DND-41 (cell line): ENCODE measurements at regions not wholly inside any gene's neighbourhood (a gene's known extent, or its start where the extent isn't known, plus 50 kb on each side); places are given as distances from the start of the nearest gene placed in this dataset.

Experiments
- ATAC-seq: fragments of 200-7000 bp; cut with Tn5 transposase; 3 replicates; pipeline ENCODE4 v1.9.1; 2021; ENCODE audit warnings: low read depth; ENCODE audit not compliant: insufficient read depth
- DNase-seq: peaks from one replicate; pipeline ENCODE4 v3.0.0-alpha.2; 2020
- H2AFZ ChIP-seq: 2 replicates; pipeline ENCODE4 v1.6.0; 2012; ENCODE audit warnings: low read depth, low read length
- H3K27ac ChIP-seq: 2 replicates; pipeline ENCODE4 v1.5.1; 2012; ENCODE audit warnings: low read length, inconsistent platforms
- H3K27me3 ChIP-seq: fragments of 200-600 bp; sonication (generic); 2 replicates; pipeline ENCODE4 v1.6.0; 2012; ENCODE audit warnings: low read length, mild to moderate bottlenecking, inconsistent platforms; ENCODE audit not compliant: insufficient read depth, poor library complexity
- H3K36me3 ChIP-seq: 2 replicates; pipeline ENCODE4 v1.5.1; 2012; ENCODE audit warnings: low read length, inconsistent platforms; ENCODE audit not compliant: insufficient read depth
- H3K4me1 ChIP-seq: 2 replicates; pipeline ENCODE4 v1.5.1; 2012; ENCODE audit warnings: mild to moderate bottlenecking, low read length; ENCODE audit not compliant: insufficient read depth
- H3K4me2 ChIP-seq: 2 replicates; pipeline ENCODE4 v1.6.0; 2012; ENCODE audit warnings: mild to moderate bottlenecking, moderate library complexity, low read length, inconsistent platforms; ENCODE audit not compliant: insufficient read depth
- H3K4me3 ChIP-seq, 2 experiments: fragments of 200-600 bp in 1 of 2; shearing (Covaris generic) in 1 of 2; 2 replicates each; pipeline ENCODE4 v1.5.1; 2012 to 2016; ENCODE audit warnings: inconsistent platforms in 2 of 2, low read length in 2 of 2, mild to moderate bottlenecking in 2 of 2, low read depth in 1 of 2, moderate library complexity in 1 of 2
- H3K79me2 ChIP-seq: 2 replicates; pipeline ENCODE4 v1.6.0; 2012; ENCODE audit warnings: low read length, inconsistent platforms; ENCODE audit not compliant: insufficient read depth
- H3K9ac ChIP-seq: 2 replicates; pipeline ENCODE4 v1.6.0; 2012; ENCODE audit warnings: low read depth, mild to moderate bottlenecking, inconsistent platforms, low read length, moderate library complexity
- H3K9me3 ChIP-seq: 2 replicates; pipeline ENCODE4 v1.5.1; 2012; ENCODE audit warnings: low read length, moderate library complexity, mild to moderate bottlenecking, inconsistent platforms; ENCODE audit not compliant: insufficient read depth, severe bottlenecking
- H4K20me1 ChIP-seq: 2 replicates; pipeline ENCODE4 v1.6.0; 2012; ENCODE audit warnings: low read length; ENCODE audit not compliant: insufficient read depth
- CTCF ChIP-seq: IDR thresholded peaks from 2 replicates; pipeline ENCODE4 v1.5.1; 2012; ENCODE audit warnings: borderline replicate concordance, low read length, moderate library complexity, mild to moderate bottlenecking; ENCODE audit not compliant: poor library complexity, severe bottlenecking; ENCODE audit errors: extremely low read depth
- EZH2 ChIP-seq: IDR thresholded peaks from 3 replicates; pipeline ENCODE4 v1.6.1; 2012; ENCODE audit warnings: borderline replicate concordance, low read depth, mild to moderate bottlenecking, moderate library complexity, low read length, inconsistent platforms; ENCODE audit not compliant: severe bottlenecking

- H4K20me1 ChIP-seq, result no peaks in the 10 kb centered on the region
- H2AFZ ChIP-seq, result no peak overlapping the region
- no peaks in the 10 kb centered on the region for H3K79me2 ChIP-seq
- TF ChIP-seq CTCF (no peak), EZH2 (no peak)
- no peak for ATAC-seq
- no peak overlapping the region for H3K4me3 ChIP-seq
- no peak overlapping the region for H3K4me2 ChIP-seq
- no peaks in the 10 kb centered on the region for H3K4me1 ChIP-seq
- no peak overlapping the region for H3K27ac ChIP-seq
- no peaks in the 10 kb centered on the region for H3K27me3 ChIP-seq
- no peak for DNase-seq
- H3K36me3 ChIP-seq, result no peaks in the 10 kb centered on the region
- H3K9me3 ChIP-seq, result no peaks in the 10 kb centered on the region
- no peak overlapping the region for H3K9ac ChIP-seq
Measured at GRCh38 chrX:97854086-97854485, 970.4 kb downstream of the RPA4 start.

GRCh38 chrX:97858592-97858991, 974.9 kb downstream of the RPA4 start:
- DNase-seq, result no peak

GRCh38 chrX:97860226-97860625, 976.5 kb downstream of the RPA4 start:
- DNase-seq (no peak), ATAC-seq (no peak)
- H3K4me2 ChIP-seq, result no peak overlapping the region

More at GRCh38 chrX:97858592-97858991, 974.9 kb downstream of the RPA4 start:
- Histone ChIP-seq H3K4me2 (no peak overlapping the region), H2AFZ (no peak overlapping the region), H3K27me3 (no peaks in the 10 kb centered on the region), H3K79me2 (no peaks in the 10 kb centered on the region), H3K4me3 (no peak overlapping the region), H4K20me1 (no peaks in the 10 kb centered on the region), H3K4me1 (no peaks in the 10 kb centered on the region), H3K9ac (no peak overlapping the region), H3K36me3 (no peaks in the 10 kb centered on the region), H3K9me3 (no peaks in the 10 kb centered on the region), H3K27ac (no peak overlapping the region)
- no peak for ATAC-seq
- no peak for TF ChIP-seq CTCF
- TF ChIP-seq EZH2, result no peak

More at GRCh38 chrX:97860226-97860625, 976.5 kb downstream of the RPA4 start:
- H3K36me3 ChIP-seq, result no peaks in the 10 kb centered on the region
- H3K27me3 ChIP-seq, result no peaks in the 10 kb centered on the region
- no peaks in the 10 kb centered on the region for H3K79me2 ChIP-seq
- no peak overlapping the region for H2AFZ ChIP-seq
- H3K4me1 ChIP-seq, result no peaks in the 10 kb centered on the region
- H3K4me3 ChIP-seq, result no peak overlapping the region
- no peaks in the 10 kb centered on the region for H3K9me3 ChIP-seq
- no peaks in the 10 kb centered on the region for H4K20me1 ChIP-seq
- H3K9ac ChIP-seq, result no peak overlapping the region
- no peak overlapping the region for H3K27ac ChIP-seq
- no peak for TF ChIP-seq CTCF
- no peak for TF ChIP-seq EZH2
